Stomach smooth muscle (tissue), 2 donors: ENCODE measurements at regions not wholly inside any gene's neighbourhood (a gene's known extent, or its start where the extent isn't known, plus 50 kb on each side); places are given as distances from the start of the nearest gene placed in this dataset.

Experiments used
- H3K27ac ChIP-seq: one replicate; pipeline ENCODE4 v1.7.0; 2013; ENCODE audit warnings: mild to moderate bottlenecking, low read length, inconsistent platforms
- H3K27me3 ChIP-seq, 2 donors: one replicate each; pipeline ENCODE4 v1.7.0; 2013; ENCODE audit warnings: low read length in 2 of 2; ENCODE audit not compliant: insufficient read depth in 2 of 2, control insufficient read depth in 1 of 2
- H3K36me3 ChIP-seq, 2 donors: one replicate each; pipeline ENCODE4 v1.7.0; 2013; ENCODE audit warnings: low read length in 2 of 2; ENCODE audit not compliant: control insufficient read depth in 2 of 2, insufficient read depth in 2 of 2
- H3K4me1 ChIP-seq: one replicate; pipeline ENCODE4 v1.7.0; 2013; ENCODE audit warnings: low read length; ENCODE audit not compliant: control insufficient read depth, insufficient read depth
- H3K4me3 ChIP-seq, 2 donors: one replicate each; pipeline ENCODE4 v1.7.0; 2013; ENCODE audit warnings: low read length in 2 of 2
- H3K9ac ChIP-seq, 2 donors: one replicate each; pipeline ENCODE4 v1.7.0; 2013; ENCODE audit warnings: low read length in 2 of 2, mild to moderate bottlenecking in 1 of 2
- H3K9me3 ChIP-seq, 2 donors: one replicate each; pipeline ENCODE4 v1.7.0; 2013; ENCODE audit warnings: low read length in 2 of 2; ENCODE audit not compliant: control insufficient read depth in 2 of 2
- donor health status: healthy.
- donor health status: Pancreatic carcinoma.

DNA sequence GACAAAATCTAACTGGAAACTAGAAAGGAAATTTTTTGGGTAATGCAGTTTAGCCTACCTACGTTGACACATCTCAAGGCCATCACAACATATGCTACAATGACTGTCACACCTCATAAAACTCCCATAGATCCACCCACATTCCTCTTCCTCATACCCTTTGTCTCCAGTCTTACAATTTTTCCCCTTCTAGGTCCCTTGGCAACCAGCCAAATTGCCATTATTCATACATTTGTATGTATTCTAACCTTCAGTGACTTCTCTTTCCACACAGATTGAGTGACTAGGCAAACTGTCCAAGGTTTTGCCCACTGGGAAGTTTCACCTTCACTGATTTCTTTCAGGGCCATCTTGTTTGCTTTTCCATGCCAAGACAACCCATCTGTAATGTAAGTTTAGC lies 100.5 kb upstream of the TPK1 start:
- Histone ChIP-seq H3K9ac (no peak overlapping the region), H3K36me3 (no peaks in the 10 kb centered on the region), H3K4me3 (no peak overlapping the region), H3K9me3 (no peaks in the 10 kb centered on the region), H3K27ac (no peak overlapping the region), H3K27me3 (no peaks in the 10 kb centered on the region), H3K4me1 (no peaks in the 10 kb centered on the region)

DNA sequence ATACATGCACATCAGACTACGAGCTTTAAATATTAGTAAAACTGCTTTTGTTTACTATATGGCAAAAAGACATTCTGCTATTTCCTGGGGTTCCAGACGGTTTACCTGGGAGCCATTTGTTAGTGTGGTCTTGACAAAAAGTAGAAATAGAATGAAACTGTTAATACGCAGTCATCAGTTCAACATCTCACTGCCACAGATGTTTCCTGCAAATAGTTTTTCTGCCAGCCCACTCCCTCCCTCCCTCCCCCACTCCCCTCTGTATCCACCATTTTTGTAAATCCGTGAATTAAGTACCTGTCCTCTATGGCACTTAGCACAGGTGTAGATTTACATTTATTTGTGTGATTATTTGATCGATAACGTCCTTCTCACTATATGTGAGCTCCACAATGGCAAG lies 74.6 kb upstream of the TPK1 start:
- Histone ChIP-seq H3K9me3 (no peaks in the 10 kb centered on the region), H3K4me1 (no peaks in the 10 kb centered on the region), H3K9ac (no peak overlapping the region), H3K36me3 (no peaks in the 10 kb centered on the region), H3K27me3 (no peaks in the 10 kb centered on the region), H3K4me3 (no peak overlapping the region), H3K27ac (no peak overlapping the region)

DNA sequence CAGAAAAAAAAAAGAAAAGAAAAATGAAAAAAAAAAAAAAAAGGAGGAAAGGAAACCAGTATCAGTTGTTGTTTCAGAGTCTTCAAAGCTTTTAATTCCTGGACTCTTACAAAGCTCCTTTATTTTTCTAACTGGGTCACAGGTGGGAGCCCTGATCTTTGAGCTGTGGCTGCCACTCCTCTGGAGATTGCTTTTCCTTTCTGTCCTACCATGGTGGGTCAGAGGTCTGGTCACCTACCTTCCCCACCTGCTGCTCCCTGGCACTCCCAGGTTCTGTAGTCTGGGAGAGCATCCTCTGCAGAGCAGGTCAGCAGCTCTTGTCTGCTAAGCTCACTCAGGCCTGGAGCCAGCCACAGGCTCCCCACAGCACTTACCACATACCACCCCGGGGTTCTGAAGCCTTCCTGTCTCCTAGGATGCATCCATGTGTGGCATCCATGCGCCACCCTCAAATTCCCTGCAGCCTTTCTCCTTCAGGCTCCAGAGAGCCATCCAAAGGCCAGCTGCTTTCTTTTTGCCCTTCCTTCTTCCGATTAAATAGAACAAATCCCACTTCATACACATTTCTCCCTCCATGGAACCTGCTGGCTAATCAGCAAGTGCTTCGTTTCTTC lies 73.2 kb upstream of the TPK1 start:
- H3K4me1 ChIP-seq: no peaks in the 10 kb centered on the region
- no peak overlapping the region for H3K27ac ChIP-seq
- no peak overlapping the region for H3K4me3 ChIP-seq
- H3K36me3 ChIP-seq: no peaks in the 10 kb centered on the region
- no peaks in the 10 kb centered on the region for H3K9me3 ChIP-seq
- no peaks in the 10 kb centered on the region for H3K27me3 ChIP-seq
- H3K9ac ChIP-seq: no peak overlapping the region

DNA sequence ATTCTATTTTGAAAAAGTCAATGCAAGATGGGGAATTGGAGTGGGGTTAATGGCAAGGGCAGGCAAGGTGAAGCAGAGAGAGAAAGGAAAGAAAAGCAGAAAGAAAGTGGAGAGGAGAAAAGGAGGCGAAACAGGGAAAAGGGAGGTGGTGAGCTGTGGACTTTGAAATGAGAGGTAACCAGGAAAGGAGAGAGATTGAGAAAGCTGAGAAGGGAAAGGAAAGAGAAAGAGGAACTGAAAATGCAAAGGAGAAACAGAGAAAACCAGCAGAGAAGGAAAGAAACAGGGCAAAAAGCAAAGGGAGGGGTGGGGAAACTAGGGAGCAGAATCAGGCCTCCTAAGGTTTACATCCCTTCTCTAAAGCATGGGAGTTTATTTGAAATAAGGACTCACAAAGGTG lies 72.5 kb upstream of the TPK1 start:
- Histone ChIP-seq H3K36me3 (no peaks in the 10 kb centered on the region), H3K9ac (no peak overlapping the region), H3K9me3 (no peaks in the 10 kb centered on the region), H3K27ac (no peak overlapping the region), H3K4me3 (no peak overlapping the region), H3K27me3 (no peaks in the 10 kb centered on the region), H3K4me1 (no peaks in the 10 kb centered on the region)

DNA sequence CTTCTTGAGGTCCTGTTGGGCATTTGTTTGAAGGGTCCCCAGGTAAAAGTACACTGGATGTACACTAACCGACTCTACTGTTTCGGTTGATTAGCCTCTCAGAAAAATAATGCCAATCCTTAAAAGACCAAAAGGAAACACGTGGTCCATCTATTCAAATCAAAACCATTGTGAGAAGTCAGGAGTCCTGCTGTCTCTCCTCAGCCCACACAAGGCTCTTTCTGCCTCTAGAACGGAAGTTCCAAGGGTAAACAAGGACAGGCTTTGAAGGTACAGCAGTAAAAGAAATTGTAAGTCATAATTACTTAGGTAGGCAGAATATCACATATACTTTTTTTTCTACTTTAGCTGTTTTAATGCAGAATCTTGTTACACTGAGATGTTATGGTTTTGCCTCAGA lies 71.7 kb upstream of the TPK1 start:
- H3K27me3 ChIP-seq: no peaks in the 10 kb centered on the region
- no peaks in the 10 kb centered on the region for H3K9me3 ChIP-seq
- no peak overlapping the region for H3K4me3 ChIP-seq
- H3K27ac ChIP-seq: no peak overlapping the region
- H3K9ac ChIP-seq: no peak overlapping the region
- no peaks in the 10 kb centered on the region for H3K36me3 ChIP-seq
- no peaks in the 10 kb centered on the region for H3K4me1 ChIP-seq

DNA sequence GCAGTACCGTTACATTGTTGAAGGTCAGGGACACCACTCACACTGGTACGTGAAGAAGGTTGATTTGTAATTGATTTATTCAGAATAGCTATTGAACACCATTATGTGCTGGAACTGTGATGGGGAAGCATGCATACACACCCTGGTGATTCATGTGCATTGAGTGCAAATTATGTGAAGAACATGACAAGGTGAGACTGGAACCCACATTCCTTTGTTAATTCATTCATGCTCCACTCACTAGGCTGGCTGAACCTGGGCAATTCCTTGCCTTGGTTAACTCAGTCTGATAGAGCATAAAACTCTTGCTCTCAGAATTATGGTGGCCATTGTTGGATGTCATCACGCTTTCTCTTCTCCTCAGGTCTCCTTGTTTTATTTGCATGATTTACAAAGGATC lies 67.3 kb upstream of the TPK1 start:
- no peaks in the 10 kb centered on the region for H3K4me1 ChIP-seq
- H3K9me3 ChIP-seq: no peaks in the 10 kb centered on the region
- no peak overlapping the region for H3K4me3 ChIP-seq
- H3K36me3 ChIP-seq: no peaks in the 10 kb centered on the region
- no peak overlapping the region for H3K27ac ChIP-seq
- no peak overlapping the region for H3K9ac ChIP-seq
- no peaks in the 10 kb centered on the region for H3K27me3 ChIP-seq

DNA sequence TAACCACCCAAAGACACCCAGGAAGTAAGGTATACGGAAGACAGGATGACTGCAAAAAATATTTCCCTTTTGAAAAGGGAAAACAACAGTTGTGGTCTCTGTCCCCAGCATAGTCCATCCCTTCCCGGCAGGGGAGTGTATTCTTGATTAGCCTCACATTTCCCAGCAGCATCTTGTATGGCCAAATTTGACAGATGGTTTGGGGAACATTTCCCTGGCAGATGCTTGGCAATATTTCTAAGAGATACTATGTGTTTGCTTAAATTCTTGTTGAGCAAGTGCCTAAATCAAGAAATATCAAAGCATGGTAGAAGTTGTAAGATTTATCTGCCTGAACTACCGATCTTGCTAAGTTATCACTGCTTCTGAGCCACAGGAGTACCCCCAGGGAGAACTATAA lies 56.9 kb upstream of the TPK1 start:
- no peaks in the 10 kb centered on the region for H3K4me1 ChIP-seq
- H3K9ac ChIP-seq: no peak overlapping the region
- H3K27me3 ChIP-seq: no peaks in the 10 kb centered on the region
- H3K27ac ChIP-seq: no peak overlapping the region
- no peak overlapping the region for H3K4me3 ChIP-seq
- no peaks in the 10 kb centered on the region for H3K36me3 ChIP-seq
- H3K9me3 ChIP-seq: no peaks in the 10 kb centered on the region
